LoVo (cell line): ENCODE measurements at regions not wholly inside any gene's neighbourhood (a gene's known extent, or its start where the extent isn't known, plus 50 kb on each side); places are given as distances from the start of the nearest gene placed in this dataset.
"Not testable (repeated sequence)": the region's sequence is repeated elsewhere in the genome, so short reads cannot be mapped to it uniquely, and the experiment has no call there.

ENCODE experiments used
- DNase-seq: peaks from one replicate; pipeline ENCODE4 v3.0.0-alpha.2; 2016; ENCODE audit warnings: low spot score

DNA sequence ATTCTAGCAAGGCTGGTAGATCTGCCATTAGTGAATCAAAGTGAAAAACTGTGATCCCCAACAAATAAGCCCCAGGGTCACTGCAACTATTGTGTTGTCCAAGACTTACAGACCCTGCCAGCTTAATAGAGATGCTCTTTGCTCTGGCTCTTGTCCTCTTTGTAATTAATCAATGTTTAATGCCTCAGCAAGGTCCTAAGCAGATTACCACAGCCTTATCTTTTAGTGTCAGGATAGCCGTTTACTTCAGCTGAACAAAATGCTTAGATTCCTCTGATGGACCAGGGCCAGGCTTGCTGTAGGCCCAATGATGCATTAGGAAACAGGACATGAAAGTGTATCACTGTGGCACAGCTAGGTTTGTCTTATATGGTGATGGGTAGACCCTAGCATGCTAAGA, 353.3 kb downstream of the HACE1 start:
- no peak for DNase-seq

DNA sequence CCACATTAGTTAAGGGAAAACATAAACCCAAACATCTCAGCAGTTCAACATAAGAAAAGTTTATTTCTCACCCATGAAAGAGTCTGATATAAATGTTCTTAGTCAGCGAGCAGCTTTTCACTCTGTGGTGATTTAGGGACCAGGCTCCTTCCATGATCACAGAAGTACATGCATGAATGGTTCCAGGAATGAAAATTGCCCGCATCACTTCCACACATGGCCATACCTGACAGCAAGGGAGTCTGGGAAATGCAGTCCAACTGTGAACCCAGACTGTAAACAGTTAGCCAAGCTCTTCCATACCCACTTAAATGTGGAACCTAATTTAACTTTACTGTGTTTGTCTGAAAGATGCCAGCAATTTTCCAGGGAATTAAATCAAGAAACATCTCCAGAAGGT, 353.9 kb downstream of the HACE1 start:
- DNase-seq = no peak

DNA sequence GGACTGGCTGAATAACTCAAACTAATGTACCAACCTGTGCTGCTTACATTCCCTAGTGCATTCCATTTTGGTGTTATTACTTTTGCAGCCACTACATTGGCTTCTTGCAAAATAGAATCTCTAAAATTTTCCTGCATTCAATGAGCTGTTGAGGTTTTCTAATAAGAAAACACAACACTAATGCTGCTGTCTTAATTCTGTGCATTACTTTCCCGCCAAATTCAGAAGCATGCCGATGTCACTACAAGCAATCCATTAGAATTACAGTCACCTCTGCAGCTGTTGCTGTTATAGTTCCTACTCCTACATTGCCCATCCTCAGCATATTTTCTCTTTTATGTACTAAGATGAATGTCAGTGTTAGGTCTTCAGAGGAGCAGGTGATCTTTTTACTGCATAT, 359.5 kb downstream of the HACE1 start:
- DNase-seq = no peak

DNA sequence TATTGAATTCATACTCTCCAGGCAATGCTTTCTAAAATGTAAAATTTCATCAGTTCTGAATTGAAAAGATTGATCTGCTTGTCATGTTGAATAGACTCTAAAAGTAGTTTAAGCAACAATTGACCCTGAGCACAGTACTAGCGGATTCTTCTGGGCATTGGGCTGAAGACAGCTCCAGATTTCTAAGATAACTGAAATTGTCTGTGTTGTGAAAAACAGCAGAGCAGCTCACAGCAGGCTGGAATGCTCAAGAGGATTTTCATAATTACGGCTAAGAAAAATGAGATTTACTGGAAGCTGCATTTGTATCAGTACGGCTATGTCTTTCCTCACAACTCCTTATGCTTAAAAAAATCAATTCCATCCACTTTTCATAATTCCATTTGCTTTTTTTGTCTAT, 373.7 kb downstream of the HACE1 start:
- no peak for DNase-seq

DNA sequence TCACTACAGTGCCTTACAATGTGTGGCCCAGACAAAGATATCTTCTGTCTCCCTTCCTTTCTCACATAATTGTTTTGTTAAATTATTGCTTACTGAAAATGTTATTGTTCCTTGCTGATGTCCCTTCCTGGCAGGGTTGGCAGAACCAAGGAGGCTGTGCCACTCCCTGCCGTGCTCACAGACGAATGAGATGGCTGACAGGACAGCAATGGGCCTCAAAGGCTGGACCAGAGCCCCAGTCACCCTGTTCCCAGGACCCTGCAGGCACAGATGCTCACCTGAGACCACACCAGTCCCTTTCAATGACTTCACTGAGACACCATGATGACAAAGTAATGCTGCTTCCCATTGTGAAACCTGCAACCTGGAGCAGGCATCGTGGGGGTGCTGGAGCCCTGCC, 375.1 kb downstream of the HACE1 start:
- DNase-seq = no peak

DNA sequence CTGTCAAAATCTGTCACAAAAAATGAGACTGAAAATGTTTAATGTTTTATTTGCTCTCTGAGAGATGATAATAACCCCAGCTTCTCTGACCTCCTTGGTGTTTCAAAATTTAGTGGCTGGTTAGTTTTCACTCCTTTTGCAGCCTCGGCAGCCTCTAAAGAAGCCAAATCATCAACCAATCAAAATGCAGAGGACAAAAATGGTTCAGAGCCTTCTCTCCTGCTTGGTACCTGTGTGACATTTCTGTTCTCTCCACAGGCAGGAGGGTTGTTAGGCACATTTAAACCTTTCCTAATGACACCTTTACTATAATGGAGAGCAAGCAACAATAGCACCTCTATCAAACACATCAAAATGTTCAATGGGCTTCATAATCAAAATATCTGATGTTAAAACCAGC, 375.5 kb downstream of the HACE1 start:
- DNase-seq = no peak

DNA sequence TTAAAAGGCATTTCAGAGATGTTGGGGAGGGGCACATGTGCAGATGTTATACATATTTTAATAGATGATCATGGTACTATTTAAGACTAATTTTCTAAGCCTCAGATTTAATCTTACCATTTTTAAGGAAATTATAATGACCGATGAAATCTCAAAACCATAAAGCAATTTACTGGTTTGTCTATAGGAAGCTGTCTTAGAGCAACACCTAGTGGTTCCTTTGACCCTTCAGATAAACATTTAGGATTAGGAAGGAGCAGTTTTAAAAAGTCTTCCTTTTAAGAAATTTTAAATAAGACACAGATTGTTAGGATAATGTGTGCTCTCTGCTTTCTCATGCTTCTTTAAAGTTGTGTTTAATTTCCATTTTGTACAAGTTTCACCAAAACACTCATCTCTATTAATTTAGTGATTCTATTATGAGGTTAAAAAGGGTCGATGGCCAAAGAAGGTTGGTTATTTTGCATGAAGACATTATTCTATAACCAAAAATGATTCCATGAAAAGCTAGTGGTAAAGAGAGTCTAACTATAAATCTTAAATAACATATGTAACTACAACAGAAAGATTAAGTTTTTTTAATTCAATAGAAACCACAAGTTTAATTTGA, 376.4 kb downstream of the HACE1 start:
- no peak for DNase-seq

DNA sequence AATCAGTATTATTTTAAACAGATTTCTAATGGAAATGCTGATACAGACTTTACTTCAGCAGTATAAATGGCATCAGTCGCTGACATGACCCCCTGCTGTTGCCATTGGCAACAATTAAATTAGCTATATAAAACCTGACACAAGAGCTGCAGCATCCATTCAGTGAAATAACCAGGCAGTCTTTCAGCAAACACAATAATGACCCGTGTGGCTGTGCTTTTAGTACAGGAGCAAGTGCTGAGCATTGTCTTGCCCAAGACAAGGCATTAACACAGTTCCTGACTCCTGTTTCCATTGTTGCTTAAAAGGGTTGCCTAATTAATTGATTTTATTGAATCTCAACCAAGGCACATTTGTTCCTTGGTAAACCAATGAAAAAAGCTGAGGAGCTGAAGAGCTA, 382.1 kb downstream of the HACE1 start:
- DNase-seq = no peak

DNA sequence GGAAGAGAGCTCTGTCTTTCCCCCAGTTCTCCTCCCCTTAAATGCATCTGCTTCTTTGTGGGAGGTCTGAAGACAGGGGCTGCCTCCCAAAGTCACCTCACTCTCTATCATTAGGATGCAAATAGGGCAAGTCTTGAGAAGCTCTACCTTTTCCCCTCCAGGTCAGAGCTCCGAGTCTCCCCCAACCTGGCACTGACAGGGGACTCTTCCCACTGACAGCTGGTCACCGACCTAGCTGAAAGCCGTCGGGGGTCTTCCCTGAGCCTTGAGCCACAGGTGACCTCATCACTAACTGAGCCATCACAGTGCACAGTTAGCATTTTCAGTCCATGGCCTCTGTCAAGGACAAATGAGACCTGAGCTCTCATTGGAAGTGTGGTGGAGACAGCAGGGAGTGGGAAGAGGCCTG, 386.7 kb downstream of the HACE1 start:
- DNase-seq = no peak

DNA sequence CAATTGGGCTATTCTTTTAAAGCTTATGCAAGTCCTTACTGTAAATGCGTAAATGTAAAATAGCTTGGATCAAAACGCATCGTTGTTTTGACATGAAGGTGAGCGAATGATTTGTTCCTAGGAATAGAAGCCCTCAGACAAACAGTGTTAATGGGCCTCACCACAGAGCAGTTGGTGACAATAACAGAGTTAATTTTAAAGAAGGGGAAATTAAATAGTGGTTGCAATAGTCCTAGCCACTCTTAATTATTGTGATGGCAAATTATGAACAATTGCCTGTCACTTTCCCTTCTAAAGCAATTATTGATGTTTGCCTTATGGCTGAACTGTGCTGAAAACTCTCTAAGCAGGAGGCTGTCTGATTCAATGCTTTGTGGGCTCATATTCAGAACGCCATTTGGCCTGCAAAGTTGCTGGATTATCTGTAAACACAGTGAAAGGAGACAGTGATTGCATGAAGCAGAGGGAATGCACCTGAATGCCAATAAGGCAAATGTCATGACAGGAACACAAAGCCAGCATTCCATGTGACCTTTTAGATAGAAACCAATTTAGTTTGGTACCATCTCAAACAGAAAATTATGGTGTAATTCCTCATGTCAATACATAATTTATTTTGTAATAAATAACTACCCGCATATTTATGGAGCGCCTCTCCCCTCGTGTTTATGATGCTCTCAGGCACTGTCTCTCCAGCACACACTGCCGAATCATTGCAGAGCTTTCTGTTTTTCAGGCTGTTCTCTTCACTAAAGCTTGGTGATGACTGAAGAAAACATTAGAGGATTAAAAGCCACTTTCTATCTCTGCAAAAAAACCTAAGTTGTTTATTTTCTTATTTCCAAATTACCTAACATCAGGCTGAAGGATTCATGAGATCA, 387.5 kb downstream of the HACE1 start:
- DNase-seq = no peak

DNA sequence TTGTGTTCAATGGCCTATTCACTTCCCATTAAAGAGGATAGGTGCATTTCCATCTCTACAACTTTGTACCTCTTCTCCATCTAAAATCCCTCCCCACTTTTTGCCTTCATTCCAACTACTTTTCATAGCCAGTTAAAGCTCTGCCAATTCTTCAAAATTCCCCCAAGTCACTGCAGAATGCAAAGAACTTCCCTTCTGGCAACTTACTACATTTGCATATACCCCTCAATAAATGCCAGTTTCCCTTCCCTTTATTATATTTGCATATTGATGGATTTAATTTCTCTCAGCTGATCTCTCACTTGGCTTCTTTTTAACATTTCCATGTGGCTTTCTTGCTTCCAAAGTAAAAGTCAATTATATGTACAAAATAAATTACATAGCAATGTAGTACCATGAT, 393.4 kb downstream of the HACE1 start:
- no peak for DNase-seq

DNA sequence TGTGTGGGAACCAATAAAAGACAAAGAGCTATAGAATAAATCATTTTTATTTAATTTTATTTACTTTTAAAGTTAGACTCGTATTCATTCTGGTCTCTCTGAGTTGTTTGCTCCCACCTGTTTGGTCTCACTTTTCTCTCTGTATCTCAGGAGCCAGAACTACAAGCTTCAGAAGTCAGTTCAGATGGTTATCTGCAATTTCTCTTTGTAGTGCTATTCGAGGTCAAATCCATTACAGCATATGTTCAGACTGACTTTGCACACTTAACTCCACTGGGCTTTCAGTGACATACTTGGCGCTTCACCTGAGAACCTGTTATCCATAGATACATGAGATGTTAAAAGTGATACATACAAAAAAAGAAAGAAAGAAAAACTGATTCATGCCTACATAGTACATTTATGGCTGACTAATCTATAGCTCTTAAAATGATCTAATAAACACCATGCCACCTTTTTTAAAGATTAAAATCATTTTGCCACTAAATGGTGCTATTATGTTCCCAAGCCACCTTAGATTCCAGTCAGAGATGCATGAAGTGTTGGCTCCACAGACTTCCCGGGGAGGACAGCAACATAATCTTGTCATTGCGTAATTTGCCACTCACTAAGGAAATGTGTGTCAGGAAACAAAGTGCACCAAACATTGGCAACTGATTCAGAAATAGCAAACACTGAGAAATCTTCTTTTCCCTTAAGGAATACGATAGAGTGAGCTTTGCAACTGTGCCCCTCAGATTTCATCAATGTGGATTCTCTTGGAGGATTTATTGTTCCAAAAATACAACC, 396.7 kb downstream of the HACE1 start:
- DNase-seq = no peak

DNA sequence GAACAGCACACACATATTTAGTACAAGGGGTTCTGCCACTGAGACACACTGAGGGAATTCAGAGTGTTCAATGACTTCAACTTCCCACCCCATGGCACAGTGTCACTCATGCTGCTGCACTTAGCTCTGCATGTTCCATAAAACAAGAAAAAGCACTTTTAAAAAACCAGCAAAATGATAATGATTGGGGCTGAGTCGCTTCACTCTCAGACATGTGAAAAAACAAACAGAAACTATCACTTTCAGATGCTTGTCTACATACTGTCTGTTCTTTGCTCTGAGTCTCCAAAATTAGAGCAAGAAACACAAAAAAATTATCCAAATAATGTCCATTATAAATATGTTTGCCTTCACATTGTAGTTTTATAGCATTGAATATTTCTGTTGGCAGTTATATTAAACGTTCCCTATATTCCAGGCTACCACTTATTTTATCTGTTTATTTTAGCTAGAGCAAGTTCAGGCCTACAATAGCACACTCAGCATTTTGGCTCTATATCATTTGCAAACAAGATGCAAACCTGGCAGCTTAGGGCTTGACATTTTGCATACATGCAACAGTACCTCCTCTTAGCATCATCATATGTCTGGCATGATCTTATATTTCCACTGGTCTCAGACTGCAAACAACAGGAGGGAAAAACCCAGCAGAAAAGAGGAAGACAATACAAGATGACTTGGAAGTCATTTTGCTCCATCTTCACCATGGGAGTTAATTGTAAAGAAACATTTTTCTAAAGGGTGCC, 398.8 kb downstream of the HACE1 start:
- no peak for DNase-seq

DNA sequence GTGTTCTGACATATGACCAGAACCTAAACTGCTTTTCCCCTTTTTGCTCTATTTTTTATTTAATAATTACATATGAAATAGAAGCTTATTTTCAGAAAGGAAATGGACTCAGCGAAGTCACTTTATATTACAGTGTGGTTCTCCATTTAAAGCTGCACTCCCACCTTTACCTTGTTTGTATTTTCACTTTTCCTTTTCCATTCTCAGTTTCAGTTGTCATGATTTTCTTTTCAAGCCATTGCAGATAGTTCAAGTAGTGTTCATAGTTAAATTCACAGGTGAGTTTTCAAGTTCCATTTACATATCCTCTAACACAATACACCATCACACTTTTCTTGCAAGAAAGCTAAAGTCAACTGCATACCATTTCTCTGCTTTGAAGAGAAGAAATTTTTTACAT, 400.2 kb downstream of the HACE1 start:
- no peak for DNase-seq

DNA sequence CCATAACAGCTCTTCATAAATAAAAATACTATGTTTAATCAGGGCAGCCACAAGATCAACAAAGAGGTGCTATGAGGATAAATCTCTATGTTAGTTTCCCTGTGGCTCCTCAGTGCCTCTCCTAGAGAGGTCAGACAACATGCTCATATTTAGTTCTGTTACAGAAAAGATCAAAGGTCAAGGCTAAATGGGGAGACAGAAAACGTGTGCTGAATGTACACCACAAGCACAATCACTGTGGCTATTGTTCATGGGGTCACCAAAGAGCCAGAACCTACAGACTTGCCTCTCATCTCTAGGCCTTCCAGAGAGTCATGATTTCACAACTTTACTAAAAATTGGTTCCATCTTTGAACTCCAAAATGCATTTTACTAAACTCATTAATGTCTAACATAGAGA, 409.8 kb downstream of the HACE1 start:
- no peak for DNase-seq

DNA sequence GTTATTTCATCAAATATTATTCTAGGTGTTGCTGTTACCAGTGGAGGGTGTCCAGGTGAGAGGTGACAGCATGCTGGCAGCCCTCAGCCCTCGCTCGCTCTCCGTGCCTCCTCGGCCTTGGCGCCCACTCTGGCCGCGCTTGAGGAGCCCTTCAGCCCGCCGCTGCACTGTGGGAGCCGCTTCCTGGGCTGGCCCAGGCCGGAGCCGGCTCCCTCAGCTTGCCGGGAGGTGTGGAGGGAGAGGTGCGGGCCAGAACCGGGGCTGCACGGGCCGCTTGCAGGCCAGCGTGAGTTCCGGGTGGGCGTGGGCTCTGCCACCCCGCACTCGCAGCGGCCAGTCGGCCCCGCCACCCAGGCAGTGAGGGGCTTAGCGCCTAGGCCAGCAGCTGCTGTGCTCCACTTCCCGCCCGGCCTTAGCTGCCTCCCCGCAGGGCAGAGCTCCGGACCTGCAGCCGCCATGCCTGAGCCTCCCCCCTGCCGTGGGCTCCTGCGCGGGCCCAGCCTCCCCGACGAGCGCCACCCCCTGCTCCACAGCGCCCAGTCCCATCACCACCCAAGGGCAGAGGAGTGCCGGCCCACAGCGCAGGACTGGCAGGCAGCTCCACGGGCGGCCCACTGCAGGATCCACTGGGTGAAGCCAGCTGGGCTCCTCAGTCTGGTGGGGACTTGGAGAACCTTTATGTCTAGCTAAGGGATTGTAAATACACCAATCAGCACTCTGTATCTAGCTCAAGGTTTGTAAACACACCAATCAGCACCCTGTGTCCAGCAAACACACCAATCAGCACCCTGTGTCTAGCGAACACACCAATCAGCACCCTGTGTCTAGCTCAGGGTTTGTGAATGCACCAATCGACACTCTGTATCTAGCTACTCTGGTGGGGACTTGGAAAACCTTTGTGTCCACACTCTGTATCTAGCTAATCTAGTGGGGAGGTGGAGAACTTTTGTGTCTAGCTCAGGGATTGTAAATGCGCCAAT, 413.3 kb downstream of the HACE1 start:
- DNase-seq = not testable (repeated sequence)

DNA sequence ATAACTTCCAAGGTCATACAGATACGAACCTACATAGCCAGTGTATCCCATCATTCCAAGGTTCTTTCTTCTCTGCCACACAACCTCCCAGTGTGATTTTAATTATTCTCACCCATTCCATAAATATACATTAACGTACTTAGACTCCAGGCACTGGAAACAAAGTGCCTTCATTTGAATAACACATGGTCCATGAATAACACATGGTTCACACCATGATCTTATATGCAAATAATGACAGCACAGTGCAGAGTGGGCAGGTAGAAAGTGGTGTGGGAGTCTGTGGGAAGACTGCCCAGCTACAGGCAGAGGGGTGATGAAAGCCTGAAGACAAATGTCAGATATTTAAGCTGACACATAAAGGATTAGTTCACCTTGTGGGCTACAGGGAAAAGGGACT, 425.2 kb downstream of the HACE1 start:
- no peak for DNase-seq

DNA sequence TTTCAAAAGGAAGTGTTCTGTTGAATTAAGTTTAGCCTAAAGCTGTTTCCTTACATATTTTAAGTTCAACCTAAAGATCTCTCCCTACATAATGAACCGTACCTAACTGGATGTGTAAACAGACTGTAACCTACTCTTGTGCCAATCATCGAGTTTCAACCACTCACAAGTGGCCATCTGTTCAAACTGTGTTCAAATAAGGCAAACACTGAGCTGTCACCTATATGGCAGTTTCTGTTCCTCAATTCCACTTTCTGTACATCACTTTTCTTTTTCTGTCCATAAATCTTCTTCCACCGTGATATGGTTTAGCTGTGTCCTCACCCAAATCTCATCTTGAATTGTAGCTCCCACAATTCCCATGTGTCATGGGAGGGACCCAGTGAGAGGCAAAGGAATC, 428.6 kb downstream of the HACE1 start:
- no peak for DNase-seq

DNA sequence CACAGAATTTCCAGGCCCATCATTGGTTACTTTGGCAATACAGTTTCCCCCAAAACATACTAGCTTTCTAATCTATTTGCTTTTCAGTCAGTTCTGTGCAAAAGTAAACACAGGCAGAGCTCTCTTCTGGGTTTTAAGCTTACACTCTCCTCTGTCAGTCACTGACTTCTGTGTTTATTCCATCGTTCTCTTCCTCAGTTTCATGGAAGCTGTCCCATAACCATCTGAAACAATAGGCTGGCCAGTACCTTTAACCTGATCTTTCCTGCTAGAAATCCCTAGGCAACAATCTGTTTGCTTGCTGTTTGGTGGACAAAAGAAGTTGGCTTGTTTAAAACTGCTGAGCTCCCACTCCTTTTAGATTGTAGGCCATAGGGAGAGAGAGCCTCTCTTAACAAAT, 431.5 kb downstream of the HACE1 start:
- no peak for DNase-seq

DNA sequence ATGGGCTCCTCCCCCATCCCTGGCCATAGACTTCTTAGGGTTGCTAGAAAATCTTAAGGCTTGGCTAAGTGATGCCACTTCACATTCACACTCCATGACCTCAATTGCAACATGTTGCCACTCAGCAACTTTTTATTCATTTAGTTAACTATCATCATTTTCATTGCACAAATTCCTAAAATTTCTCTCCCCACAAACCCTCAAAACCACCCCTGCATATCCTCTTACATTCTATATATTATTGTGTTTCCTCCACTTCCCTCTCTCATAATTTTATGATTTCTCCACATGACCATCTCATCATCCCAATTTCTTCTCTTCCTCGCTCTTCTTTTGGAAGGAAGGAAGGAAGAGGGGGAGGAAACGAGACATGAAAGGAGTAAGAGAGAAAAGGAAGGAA, 436.0 kb downstream of the HACE1 start:
- DNase-seq = no peak

DNA sequence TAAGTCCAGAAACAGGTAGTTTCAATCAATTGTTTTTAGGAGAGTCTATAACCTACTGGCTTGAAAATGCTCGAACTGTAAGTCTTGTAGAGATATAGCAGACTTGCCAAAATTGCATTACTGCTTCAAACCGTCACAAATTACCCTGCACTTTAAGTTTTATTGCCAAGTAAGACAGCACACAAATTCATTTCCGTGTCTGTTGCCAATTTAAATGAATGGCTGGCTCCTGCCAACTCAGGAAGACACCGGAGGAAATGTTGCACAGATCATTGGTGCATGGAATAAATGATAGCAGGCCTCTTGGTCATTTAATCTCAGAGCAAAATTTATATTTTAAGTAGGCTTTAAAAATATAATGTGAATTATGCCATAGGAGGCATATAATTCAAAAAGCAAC, 438.1 kb downstream of the HACE1 start:
- no peak for DNase-seq
